ENCODE measurements at regions not wholly inside any gene's neighbourhood (a gene's known extent, or its start where the extent isn't known, plus 50 kb on each side); places are given as distances from the start of the nearest gene placed in this dataset.

- no peak overlapping the region for H2AFZ ChIP-seq (ENCODE audit: low read depth)
- ChIA-PET CTCF (interaction anchor here (1.1 kb wide), 2 partner anchors 9 to 10 kb away, joined by 4 to 6 read pairs; no protein-coding TSS in a partner anchor), POLR2A (no interaction called here)
- H3K4me1 ChIP-seq (ENCODE audit: control insufficient read depth in 1 of 2, insufficient read depth in 2 of 2, low read depth in 1 of 2, low read length in 1 of 2), result no peaks in the 10 kb centered on the region; a peak in 1 of 4 replicates
- no peaks in the 10 kb centered on the region for H3K9me2 ChIP-seq
- no peaks in the 10 kb centered on the region for H3F3A ChIP-seq (replicated peaks; ENCODE audit: insufficient read depth)
- H3K79me2 ChIP-seq (ENCODE audit: insufficient read depth), result no peaks in the 10 kb centered on the region
- H3K27me3 ChIP-seq (ENCODE audit: insufficient read depth), result no peaks in the 10 kb centered on the region
- TF ChIP-seq RXRA (IDR thresholded peaks at IDR 0.05; ENCODE audit: borderline replicate concordance, low read depth) (no peak), EP300 (IDR thresholded peaks at IDR 0.05; ENCODE audit: borderline replicate concordance in 1 of 2, low read depth in 1 of 2, low read length in 1 of 2) (no peak), CHD2 (IDR thresholded peaks at IDR 0.05; ENCODE audit: low read length, partially characterized antibody) (no peak), RAD21 (IDR thresholded peaks at IDR 0.05; ENCODE audit: low read length) (no peak), TAF1 (IDR thresholded peaks at IDR 0.05; ENCODE audit: borderline replicate concordance, low read depth, low read length) (no peak), JUND (IDR thresholded peaks at IDR 0.05) (no peak), YY1 (IDR thresholded peaks at IDR 0.05; ENCODE audit: low read depth) (no peak), GABPA (IDR thresholded peaks at IDR 0.05; ENCODE audit: low read depth) (no peak), IRF3 (IDR thresholded peaks at IDR 0.05; ENCODE audit: low read depth, low read length) (no peak)
- 77% methylated on average over 5 of the region's 5 CpGs for WGBS (ENCODE audit: low lambda C conversion rate)
- H4K20me1 ChIP-seq (ENCODE audit: insufficient read depth), result no peaks in the 10 kb centered on the region
- no peak overlapping the region for H3K27ac ChIP-seq (ENCODE audit: low read depth in 2 of 2, low read length in 1 of 2)
- no peak overlapping the region for H3K9ac ChIP-seq
- no peaks in the 10 kb centered on the region for H3K9me3 ChIP-seq
- H3K36me3 ChIP-seq (replicated peaks in 1 of 2; ENCODE audit: control insufficient read depth in 1 of 2, insufficient read depth in 2 of 2, low read length in 1 of 2), result no peaks in the 10 kb centered on the region
- no peak for DNase-seq
- no peak overlapping the region for H3K4me2 ChIP-seq
- H3K4me3 ChIP-seq (ENCODE audit: low read depth in 2 of 2, low read length in 1 of 2), result no peak overlapping the region
These were observed 116.9 kb upstream of the SCN7A start for GRCh38 chr2:166610913-166611305.

- WGBS (ENCODE audit: low lambda C conversion rate), result 91% methylated on average over 28 of the region's 28 CpGs
- CTCF ChIA-PET, result interaction anchor here (1.1 kb wide), 2 partner anchors 8 to 11 kb away, joined by 4 to 6 read pairs; no protein-coding TSS in a partner anchor
- H3K9ac ChIP-seq, result no peak overlapping the region
These were observed 116.3 kb upstream of the SCN7A start for GRCh38 chr2:166610180-166610912.

More at GRCh38 chr2:166610180-166610912, 116.3 kb upstream of the SCN7A start:
- Histone ChIP-seq H3K4me2 (no peak overlapping the region), H3K4me3 (ENCODE audit: low read depth in 2 of 2, low read length in 1 of 2) (no peak overlapping the region), H3K4me1 (ENCODE audit: control insufficient read depth in 1 of 2, insufficient read depth in 2 of 2, low read depth in 1 of 2, low read length in 1 of 2) (no peaks in the 10 kb centered on the region; a peak in 1 of 4 replicates), H3K9me2 (no peaks in the 10 kb centered on the region), H2AFZ (ENCODE audit: low read depth) (no peak overlapping the region), H3K27ac (ENCODE audit: low read depth in 2 of 2, low read length in 1 of 2) (no peak overlapping the region), H4K20me1 (ENCODE audit: insufficient read depth) (no peaks in the 10 kb centered on the region), H3K9me3 (no peaks in the 10 kb centered on the region), H3K79me2 (ENCODE audit: insufficient read depth) (no peaks in the 10 kb centered on the region), H3F3A (replicated peaks; ENCODE audit: insufficient read depth) (no peaks in the 10 kb centered on the region), H3K27me3 (ENCODE audit: insufficient read depth) (no peaks in the 10 kb centered on the region), H3K36me3 (replicated peaks in 1 of 2; ENCODE audit: control insufficient read depth in 1 of 2, insufficient read depth in 2 of 2, low read length in 1 of 2) (no peaks in the 10 kb centered on the region)
- POLR2A ChIA-PET, result no interaction called here
- TF ChIP-seq RFX5 (IDR thresholded peaks at IDR 0.05; ENCODE audit: low read length) (no peak), EZH2phosphoT487 (IDR thresholded peaks at IDR 0.05; ENCODE audit: borderline replicate concordance, low read depth) (no peak), RCOR1 (IDR thresholded peaks at IDR 0.05; ENCODE audit: low read length) (no peak), NRF1 (IDR thresholded peaks at IDR 0.05; ENCODE audit: low read depth, low read length) (no peak)
- DNase-seq, result no peak

Data from SK-N-SH (cell line).